CD4-positive, alpha-beta T cell (primary cell): ENCODE measurements at regions not wholly inside any gene's neighbourhood (a gene's known extent, or its start where the extent isn't known, plus 50 kb on each side); places are given as distances from the start of the nearest gene placed in this dataset.
A peak's percentile ranks its signal among the peaks of the same experiment; 100 is the strongest.

Source experiments
- ATAC-seq: fragments of 200-7000 bp; cut with Tn5 transposase; one replicate; pipeline ENCODE4 v1.10.0; 2022; ENCODE audit warnings: mild to moderate bottlenecking; ENCODE audit not compliant: poor library complexity
- CTCF ChIA-PET: fragments of 350-600 bp; sonication (Branson Sonifier 250); formaldehyde crosslinking; loops from one replicate; lab custom pipeline; 2021; ENCODE audit warnings: antibody characterized with exemption, inconsistent platforms; lab: Charles Lee
- POLR2A ChIA-PET: fragments of 350-600 bp; sonication (Branson Sonifier 250); formaldehyde crosslinking; loops from one replicate; lab custom pipeline; 2021; ENCODE audit warnings: antibody characterized with exemption, inconsistent platforms; lab: Charles Lee
- DNase-seq, 14 experiments: peaks; one replicate each; pipeline ENCODE4 v3.0.0-alpha.2; 2013 to 2020; ENCODE audit warnings: mixed read lengths in 2 of 14
- H3K27ac ChIP-seq, 2 donors: one replicate each; pipeline versions ENCODE4 v1.5.1 to v1.7.0; 2013; ENCODE audit warnings: low read length in 2 of 2, low read depth in 1 of 2, mild to moderate bottlenecking in 1 of 2
- H3K27me3 ChIP-seq, 2 experiments: 1 replicate in 1 of 2; 2 replicates in 1 of 2; pipeline versions ENCODE4 v1.6.1 to v1.7.0; 2013; ENCODE audit warnings: low read length in 2 of 2, control low read depth in 1 of 2, mild to moderate bottlenecking in 1 of 2, moderate library complexity in 1 of 2; ENCODE audit not compliant: insufficient read depth in 2 of 2, control insufficient read depth in 1 of 2
- H3K36me3 ChIP-seq: one replicate; pipeline ENCODE4 v1.6.1; 2013; ENCODE audit warnings: low read length, control low read depth; ENCODE audit not compliant: insufficient read depth
- H3K4me1 ChIP-seq: one replicate; pipeline ENCODE4 v1.6.1; 2013; ENCODE audit warnings: low read length, control low read depth; ENCODE audit not compliant: insufficient read depth
- H3K4me3 ChIP-seq: one replicate; pipeline ENCODE4 v1.5.1; 2013; ENCODE audit warnings: mild to moderate bottlenecking, low read length, moderate library complexity
- H3K9me3 ChIP-seq, 2 experiments: 1 replicate in 1 of 2; 2 replicates in 1 of 2; pipeline versions ENCODE4 v1.6.1 to v1.7.0; 2013; ENCODE audit warnings: low read length in 2 of 2, mild to moderate bottlenecking in 2 of 2, control low read depth in 1 of 2, moderate library complexity in 1 of 2; ENCODE audit not compliant: control insufficient read depth in 1 of 2, insufficient read depth in 1 of 2
- H3K27ac Mint-ChIP-seq: one replicate; pipeline ENCODE4 v1.8.0; 2020; ENCODE audit warnings: mixed read lengths
- H3K27me3 Mint-ChIP-seq: one replicate; pipeline ENCODE4 v1.8.0; 2021; ENCODE audit warnings: mixed read lengths
- H3K36me3 Mint-ChIP-seq: one replicate; pipeline ENCODE4 v1.8.0; 2021; ENCODE audit warnings: low read depth, mixed read lengths
- H3K4me1 Mint-ChIP-seq: one replicate; pipeline ENCODE4 v1.8.0; 2021; ENCODE audit warnings: low read depth, mixed read lengths
- H3K4me3 Mint-ChIP-seq: one replicate; pipeline ENCODE4 v1.8.0; 2020; ENCODE audit warnings: mild to moderate bottlenecking, mixed read lengths
- H3K9me3 Mint-ChIP-seq: one replicate; pipeline ENCODE4 v1.8.0; 2020; ENCODE audit warnings: mixed read lengths
- CTCF ChIP-seq: fragments of 200-600 bp; IDR thresholded peaks from one replicate; pipeline ENCODE4 v1.8.0; 2022; ENCODE audit warnings: antibody characterized with exemption, mild to moderate bottlenecking
- intact Hi-C, 2 experiments: fragments of 100-400 bp; cut with DNase I in 1 of 2; cut with micrococcal nuclease in 1 of 2; formaldehyde crosslinking; loops; one replicate each; pipeline versions ENCODE4 v1.15.1 to v1.9.0; 2023 to 2025; cut with DNase I, micrococcal nuclease

- H3K9me3 Mint-ChIP-seq: no peaks in the 10 kb centered on the region
- H3K9me3 ChIP-seq: peaks cover 0 to 78% of the 10 kb centered on the region in 2 experiments
- H3K4me1 ChIP-seq: peaks cover 22% of the 10 kb centered on the region
- no peaks in the 10 kb centered on the region for H3K36me3 Mint-ChIP-seq
- no peak for TF ChIP-seq CTCF
- H3K27me3 ChIP-seq: no peaks in the 10 kb centered on the region
- ATAC-seq (no peak), DNase-seq (peak in 3 of 14 experiments; percentile 23 to 44 (median 43))
- ChIA-PET CTCF (no interaction called here), POLR2A (interaction anchor here (1.0 to 2.0 kb wide), 2 partner anchors 7 to 18 kb away, joined by 3 to 4 read pairs; no protein-coding TSS in a partner anchor)
- no peak overlapping the region for H3K27ac ChIP-seq
- H3K4me3 Mint-ChIP-seq: no peak overlapping the region
- peaks cover 8% of the 10 kb centered on the region for H3K27me3 Mint-ChIP-seq
- H3K27ac Mint-ChIP-seq: no peak overlapping the region
- intact Hi-C loops: loop anchor here in 1 of 2 experiments (1.0 to 10.0 kb wide), 2 partner anchors 9 to 64 kb away; no protein-coding TSS in a partner anchor
- H3K4me3 ChIP-seq: no peak overlapping the region
- H3K4me1 Mint-ChIP-seq: no peaks in the 10 kb centered on the region
- H3K36me3 ChIP-seq: no peaks in the 10 kb centered on the region
These were observed 192.5 kb downstream of the GOLGA6L6 start for GRCh38 chr15:20348900-20349773.

GRCh38 chr15:20348291-20348899 is 193.2 kb downstream of the GOLGA6L6 start:
- CTCF ChIA-PET: no interaction called here

More at GRCh38 chr15:20348291-20348899, 193.2 kb downstream of the GOLGA6L6 start:
- H3K4me3 Mint-ChIP-seq: no peak overlapping the region
- Histone ChIP-seq H3K4me1 (peaks cover 15% of the 10 kb centered on the region), H3K27me3 (no peaks in the 10 kb centered on the region), H3K4me3 (no peak overlapping the region), H3K27ac (no peak overlapping the region), H3K9me3 (peaks cover 0 to 81% of the 10 kb centered on the region in 2 experiments), H3K36me3 (no peaks in the 10 kb centered on the region)
- H3K9me3 Mint-ChIP-seq: no peaks in the 10 kb centered on the region
- ATAC-seq: no peak
- H3K36me3 Mint-ChIP-seq: no peaks in the 10 kb centered on the region
- POLR2A ChIA-PET: interaction anchor here (1.0 to 2.0 kb wide), 2 partner anchors 8 to 18 kb away, joined by 3 to 4 read pairs; no protein-coding TSS in a partner anchor
- H3K27me3 Mint-ChIP-seq: peaks cover 8% of the 10 kb centered on the region
- no peak for TF ChIP-seq CTCF
- no peak for DNase-seq
- intact Hi-C loops: loop anchor here in 1 of 2 experiments (10.0 kb wide), 1 partner anchor 64 kb away; no protein-coding TSS in a partner anchor
- no peaks in the 10 kb centered on the region for H3K4me1 Mint-ChIP-seq
- H3K27ac Mint-ChIP-seq: no peak overlapping the region
